ENCODE measurements at regions not wholly inside any gene's neighbourhood (a gene's known extent, or its start where the extent isn't known, plus 50 kb on each side); places are given as distances from the start of the nearest gene placed in this dataset.
A peak's percentile ranks its signal among the peaks of the same experiment; 100 is the strongest.
"Not testable (repeated sequence)": the region's sequence is repeated elsewhere in the genome, so short reads cannot be mapped to it uniquely, and the experiment has no call there.

DNA sequence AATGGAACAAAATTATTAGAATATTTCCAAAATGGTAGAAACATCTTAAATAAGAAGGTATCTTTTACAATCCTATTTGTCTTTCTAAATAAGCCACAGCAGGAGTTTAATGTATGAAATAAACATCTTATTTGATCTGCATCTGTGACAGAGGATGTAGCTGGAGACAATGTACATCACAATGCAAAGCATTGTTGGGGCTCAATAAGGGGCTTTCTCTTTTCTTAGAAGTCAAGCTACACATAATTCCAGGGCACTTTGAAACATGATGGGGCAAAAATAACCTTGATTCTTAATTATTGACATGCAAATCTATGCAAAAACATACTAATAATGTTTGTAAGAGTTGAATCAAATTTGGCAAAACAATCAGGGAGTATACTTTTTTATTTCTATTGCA is 255.1 kb downstream of the DSC3 start:
- H3K4me1 ChIP-seq (ENCODE audit: control insufficient read depth, insufficient read depth, low read length), result no peaks in the 10 kb centered on the region
- H3K27me3 ChIP-seq (ENCODE audit: control insufficient read depth, insufficient read depth, low read length, poor library complexity, severe bottlenecking), result no peaks in the 10 kb centered on the region
- H3K4me3 ChIP-seq (ENCODE audit: insufficient read depth, low read depth, low read length), result no peak overlapping the region
- H3K9me3 ChIP-seq (ENCODE audit: control insufficient read depth, low read length), result no peaks in the 10 kb centered on the region
- no peak overlapping the region for H3K27ac ChIP-seq (ENCODE audit: insufficient read depth, low read depth, low read length, poor library complexity, severe bottlenecking)
- no peaks in the 10 kb centered on the region for H3K36me3 ChIP-seq (ENCODE audit: control insufficient read depth, insufficient read depth, low read length)

DNA sequence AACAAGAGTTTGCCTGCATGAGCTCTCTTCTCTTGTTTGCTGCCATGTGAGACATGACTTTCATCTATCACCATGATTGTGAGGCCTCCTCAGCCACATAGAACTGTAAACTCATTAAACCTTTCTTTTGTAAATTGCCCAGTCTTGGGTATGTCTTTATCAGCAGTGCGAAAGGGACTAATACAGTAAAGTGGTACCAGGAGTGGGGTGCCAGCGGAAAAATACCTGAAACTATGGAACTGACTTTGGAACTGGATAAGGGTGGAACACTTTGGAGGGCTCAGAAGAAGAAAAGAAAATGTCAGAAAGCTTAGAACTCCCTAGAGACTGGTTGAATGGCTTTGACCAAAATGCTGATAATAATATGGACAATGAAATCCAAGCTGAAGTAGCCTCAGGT is 260.9 kb downstream of the DSC3 start:
- WGBS, 2 experiments, result 94 to 97% methylated on average over 2 of the region's 2 CpGs
- no peaks in the 10 kb centered on the region for H3K9me3 ChIP-seq (ENCODE audit: control insufficient read depth, low read length)
- H3K36me3 ChIP-seq (ENCODE audit: control insufficient read depth, insufficient read depth, low read length), result no peaks in the 10 kb centered on the region
- H3K4me1 ChIP-seq (ENCODE audit: control insufficient read depth, insufficient read depth, low read length), result no peaks in the 10 kb centered on the region
- H3K27ac ChIP-seq (ENCODE audit: insufficient read depth, low read depth, low read length, poor library complexity, severe bottlenecking), result no peak overlapping the region
- no peak overlapping the region for H3K4me3 ChIP-seq (ENCODE audit: insufficient read depth, low read depth, low read length)
- H3K27me3 ChIP-seq (ENCODE audit: control insufficient read depth, insufficient read depth, low read length, poor library complexity, severe bottlenecking), result no peaks in the 10 kb centered on the region

DNA sequence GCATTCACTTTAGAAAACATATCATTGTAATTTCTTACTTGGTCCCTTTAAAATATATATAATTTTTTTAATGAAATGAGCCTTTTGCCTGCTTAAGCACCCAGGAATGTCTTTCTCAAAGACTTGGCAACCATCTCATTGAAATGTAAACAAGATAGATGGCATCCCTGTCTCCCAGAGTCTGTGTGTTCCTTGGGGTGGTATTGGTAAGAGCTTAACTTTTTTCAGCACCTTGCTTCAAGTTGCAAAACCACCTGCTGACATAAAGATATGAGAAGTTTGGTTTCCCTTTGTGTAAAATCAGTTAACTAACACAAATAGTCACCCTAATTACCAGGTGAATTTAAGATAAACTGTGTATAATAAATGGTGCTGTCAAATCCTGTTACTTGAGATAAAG is 266.9 kb downstream of the DSC3 start:
- Histone ChIP-seq H3K36me3 (ENCODE audit: control insufficient read depth, insufficient read depth, low read length) (no peaks in the 10 kb centered on the region), H3K4me3 (ENCODE audit: insufficient read depth, low read depth, low read length) (no peak overlapping the region), H3K4me1 (ENCODE audit: control insufficient read depth, insufficient read depth, low read length) (no peaks in the 10 kb centered on the region), H3K27me3 (ENCODE audit: control insufficient read depth, insufficient read depth, low read length, poor library complexity, severe bottlenecking) (no peaks in the 10 kb centered on the region), H3K27ac (ENCODE audit: insufficient read depth, low read depth, low read length, poor library complexity, severe bottlenecking) (no peak overlapping the region), H3K9me3 (ENCODE audit: control insufficient read depth, low read length) (no peaks in the 10 kb centered on the region)

DNA sequence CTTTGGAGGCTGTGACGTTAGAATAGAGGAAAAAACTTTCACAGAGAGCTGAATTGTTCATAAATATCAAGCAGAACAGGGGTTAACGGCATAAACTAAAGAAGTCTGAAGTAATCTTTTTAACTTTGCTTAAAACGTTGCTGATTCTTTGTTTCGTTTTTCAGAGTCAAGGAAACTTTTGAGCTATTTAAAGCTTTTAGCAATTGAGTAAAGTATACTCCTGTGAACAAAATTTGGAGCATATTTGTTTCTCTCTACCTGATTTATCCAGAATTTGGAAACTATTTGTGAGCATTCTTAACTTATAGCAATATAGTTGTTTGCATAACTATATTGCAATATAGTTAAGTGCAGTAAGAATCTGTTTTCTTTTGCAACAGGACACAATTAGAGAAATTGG is 270.4 kb downstream of the DSC3 start:
- not testable (repeated sequence) for H3K9me3 ChIP-seq (ENCODE audit: control insufficient read depth, low read length); H3K4me3 ChIP-seq (ENCODE audit: insufficient read depth, low read depth, low read length); H3K4me1 ChIP-seq (ENCODE audit: control insufficient read depth, insufficient read depth, low read length); H3K27ac ChIP-seq (ENCODE audit: insufficient read depth, low read depth, low read length, poor library complexity, severe bottlenecking); H3K36me3 ChIP-seq (ENCODE audit: control insufficient read depth, insufficient read depth, low read length); H3K27me3 ChIP-seq (ENCODE audit: control insufficient read depth, insufficient read depth, low read length, poor library complexity, severe bottlenecking)
- WGBS, 2 experiments, result 88 to 94% methylated on average over 4 of the region's 4 CpGs

DNA sequence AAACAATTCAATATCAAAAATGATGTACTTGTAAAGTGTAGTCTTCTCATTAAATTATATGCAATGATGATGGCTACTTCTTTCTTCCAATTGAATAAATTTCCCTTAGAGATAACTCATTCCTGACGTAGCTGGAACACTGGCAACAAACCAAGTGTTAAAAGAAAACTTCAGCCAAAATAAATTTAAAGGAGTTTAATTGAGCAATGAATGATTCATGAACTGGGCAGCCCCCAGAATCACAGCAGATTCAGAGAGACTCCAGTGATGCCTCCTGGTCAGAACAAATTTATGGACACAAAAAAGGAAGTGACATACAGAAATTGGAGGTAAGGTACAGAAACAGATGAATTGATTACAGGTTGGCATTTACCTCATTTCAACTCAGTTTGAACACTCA is 276.5 kb downstream of the DSC3 start:
- Histone ChIP-seq H3K9me3 (ENCODE audit: control insufficient read depth, low read length) (no peaks in the 10 kb centered on the region), H3K27ac (ENCODE audit: insufficient read depth, low read depth, low read length, poor library complexity, severe bottlenecking) (no peak overlapping the region), H3K27me3 (ENCODE audit: control insufficient read depth, insufficient read depth, low read length, poor library complexity, severe bottlenecking) (peaks cover 4% of the 10 kb centered on the region), H3K4me3 (ENCODE audit: insufficient read depth, low read depth, low read length) (no peak overlapping the region), H3K36me3 (ENCODE audit: control insufficient read depth, insufficient read depth, low read length) (no peaks in the 10 kb centered on the region), H3K4me1 (ENCODE audit: control insufficient read depth, insufficient read depth, low read length) (peaks cover 10% of the 10 kb centered on the region)
- WGBS, 2 experiments, result 93% methylated on average over 1 of the region's 1 CpG; no CpG with 5 or more reads in 1 of the 2 experiments

DNA sequence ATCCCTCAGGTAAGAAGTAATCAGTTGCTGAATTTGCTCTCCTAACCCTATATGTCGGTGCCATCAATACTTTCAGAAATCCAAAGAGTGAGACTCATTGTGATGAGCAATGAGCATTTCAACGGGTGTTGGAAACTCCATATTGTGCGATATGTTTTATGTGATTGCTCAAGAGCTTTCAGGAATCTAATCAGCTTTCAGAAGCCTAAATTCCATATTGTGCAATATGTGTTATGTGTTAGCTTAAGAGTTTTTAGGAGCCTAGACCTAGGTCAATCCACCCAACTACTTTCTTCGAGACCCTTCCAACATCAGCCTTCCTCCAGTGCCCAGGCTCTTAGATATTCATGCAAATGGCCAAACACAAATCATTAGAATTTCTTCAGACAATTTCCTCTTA is 277.3 kb downstream of the DSC3 start:
- Histone ChIP-seq H3K4me3 (ENCODE audit: insufficient read depth, low read depth, low read length) (no peak overlapping the region), H3K27ac (ENCODE audit: insufficient read depth, low read depth, low read length, poor library complexity, severe bottlenecking) (no peak overlapping the region), H3K9me3 (ENCODE audit: control insufficient read depth, low read length) (no peaks in the 10 kb centered on the region), H3K4me1 (ENCODE audit: control insufficient read depth, insufficient read depth, low read length) (peaks cover 10% of the 10 kb centered on the region), H3K27me3 (ENCODE audit: control insufficient read depth, insufficient read depth, low read length, poor library complexity, severe bottlenecking) (peaks cover 4% of the 10 kb centered on the region), H3K36me3 (ENCODE audit: control insufficient read depth, insufficient read depth, low read length) (no peaks in the 10 kb centered on the region)
- 73 to 75% methylated on average over 4 of the region's 4 CpGs for WGBS, 2 experiments

DNA sequence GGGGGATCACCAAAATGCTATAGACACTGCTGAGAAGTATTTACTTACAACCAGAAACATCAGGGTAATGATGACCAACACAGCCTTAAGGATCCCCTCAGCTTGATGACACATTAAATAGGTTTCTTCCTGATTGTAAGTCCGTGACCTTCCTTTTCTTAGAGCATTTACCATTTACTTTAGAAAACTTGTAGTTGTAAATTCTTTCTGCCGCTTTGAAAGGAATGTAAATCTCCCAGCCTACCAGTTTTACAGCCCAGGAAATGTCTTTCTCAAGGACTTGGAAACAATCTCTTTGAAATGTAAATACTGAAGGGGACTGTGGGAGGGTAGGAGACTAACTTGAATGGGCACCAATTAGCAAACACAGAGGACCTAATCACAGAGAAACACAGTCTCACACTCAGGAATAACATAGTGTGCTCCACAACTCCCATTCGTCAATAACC is 278.6 kb downstream of the DSC3 start:
- 0 to 2% methylated on average over 2 of the region's 3 CpGs for WGBS, 2 experiments
- peaks cover 4% of the 10 kb centered on the region for H3K27me3 ChIP-seq (ENCODE audit: control insufficient read depth, insufficient read depth, low read length, poor library complexity, severe bottlenecking)
- peak overlapping the region; percentile 41 for H3K27ac ChIP-seq (ENCODE audit: insufficient read depth, low read depth, low read length, poor library complexity, severe bottlenecking)

DNA sequence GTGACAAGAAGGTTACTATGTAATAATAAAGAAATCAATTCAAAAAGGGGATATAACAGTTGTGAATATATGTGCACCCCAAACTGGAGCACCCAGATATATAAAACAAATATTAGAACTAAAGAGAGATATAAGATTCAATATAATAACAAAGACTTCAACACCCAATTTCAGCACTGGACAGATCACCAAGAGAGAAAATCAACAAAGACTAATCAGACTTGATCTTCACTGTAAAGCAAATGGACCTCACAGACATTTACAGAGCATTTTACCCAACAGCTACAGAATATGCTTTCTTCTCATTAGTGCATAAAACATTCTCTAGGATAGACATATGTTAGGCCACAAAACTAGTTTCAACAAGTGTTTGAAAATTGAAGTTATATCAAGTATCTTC is 287.7 kb downstream of the DSC3 start:
- no peaks in the 10 kb centered on the region for H3K9me3 ChIP-seq (ENCODE audit: control insufficient read depth, low read length)
- H3K4me3 ChIP-seq (ENCODE audit: insufficient read depth, low read depth, low read length), result no peak overlapping the region
- H3K27me3 ChIP-seq (ENCODE audit: control insufficient read depth, insufficient read depth, low read length, poor library complexity, severe bottlenecking), result no peaks in the 10 kb centered on the region
- no peaks in the 10 kb centered on the region for H3K4me1 ChIP-seq (ENCODE audit: control insufficient read depth, insufficient read depth, low read length)
- no peaks in the 10 kb centered on the region for H3K36me3 ChIP-seq (ENCODE audit: control insufficient read depth, insufficient read depth, low read length)
- no peak overlapping the region for H3K27ac ChIP-seq (ENCODE audit: insufficient read depth, low read depth, low read length, poor library complexity, severe bottlenecking)

More for the DNA sequence above, 278.6 kb downstream of the DSC3 start:
- Histone ChIP-seq H3K4me3 (ENCODE audit: insufficient read depth, low read depth, low read length) (no peak overlapping the region), H3K9me3 (ENCODE audit: control insufficient read depth, low read length) (no peaks in the 10 kb centered on the region), H3K36me3 (ENCODE audit: control insufficient read depth, insufficient read depth, low read length) (no peaks in the 10 kb centered on the region), H3K4me1 (ENCODE audit: control insufficient read depth, insufficient read depth, low read length) (peaks cover 10% of the 10 kb centered on the region)

DNA sequence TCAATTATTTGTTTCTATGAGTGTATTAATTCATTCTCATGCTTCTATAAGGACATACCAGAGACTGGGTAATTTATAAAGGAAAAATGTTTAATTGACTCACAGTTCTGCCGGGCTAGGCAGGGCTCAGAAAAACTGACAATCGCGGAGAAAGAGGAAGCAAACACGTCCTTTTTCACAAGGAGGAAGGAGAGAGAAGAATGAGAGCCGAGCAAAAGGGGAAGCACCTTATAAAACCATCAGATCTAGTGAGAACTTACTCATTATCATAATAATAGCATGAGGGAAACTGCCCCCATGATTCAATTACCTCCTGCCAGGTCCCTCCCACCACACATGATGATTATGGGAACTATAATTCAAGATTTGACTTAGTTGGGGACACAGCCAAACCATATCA is 294.0 kb downstream of the DSC3 start:
- Histone ChIP-seq H3K27ac (ENCODE audit: insufficient read depth, low read depth, low read length, poor library complexity, severe bottlenecking) (no peak overlapping the region), H3K9me3 (ENCODE audit: control insufficient read depth, low read length) (no peaks in the 10 kb centered on the region), H3K4me3 (ENCODE audit: insufficient read depth, low read depth, low read length) (no peak overlapping the region), H3K36me3 (ENCODE audit: control insufficient read depth, insufficient read depth, low read length) (no peaks in the 10 kb centered on the region), H3K27me3 (ENCODE audit: control insufficient read depth, insufficient read depth, low read length, poor library complexity, severe bottlenecking) (no peaks in the 10 kb centered on the region), H3K4me1 (ENCODE audit: control insufficient read depth, insufficient read depth, low read length) (no peaks in the 10 kb centered on the region)
- WGBS, 2 experiments, result 33 to 57% methylated on average over 4 of the region's 5 CpGs

DNA sequence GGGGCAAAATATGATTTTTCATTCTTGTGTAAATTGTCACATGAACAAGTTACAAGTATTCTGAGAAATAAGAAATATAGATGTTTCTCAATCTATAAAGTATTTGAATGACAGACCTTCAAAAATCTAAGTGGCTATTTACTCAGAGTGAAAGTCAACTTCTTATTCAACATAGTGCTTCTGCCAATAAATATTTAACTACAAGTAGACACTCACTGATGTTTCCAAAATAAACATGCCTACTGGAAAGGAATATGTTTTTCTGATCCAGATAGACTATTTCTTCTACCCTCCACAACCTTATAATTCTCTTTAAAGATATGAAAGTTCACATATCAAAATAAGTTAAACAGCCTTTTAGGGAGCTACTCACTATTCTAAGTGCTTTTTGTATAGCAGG is 296.3 kb downstream of the DSC3 start:
- no peak overlapping the region for H3K27ac ChIP-seq (ENCODE audit: insufficient read depth, low read depth, low read length, poor library complexity, severe bottlenecking)
- H3K36me3 ChIP-seq (ENCODE audit: control insufficient read depth, insufficient read depth, low read length), result no peaks in the 10 kb centered on the region
- no peaks in the 10 kb centered on the region for H3K27me3 ChIP-seq (ENCODE audit: control insufficient read depth, insufficient read depth, low read length, poor library complexity, severe bottlenecking)
- no peak overlapping the region for H3K4me3 ChIP-seq (ENCODE audit: insufficient read depth, low read depth, low read length)
- H3K4me1 ChIP-seq (ENCODE audit: control insufficient read depth, insufficient read depth, low read length), result no peaks in the 10 kb centered on the region
- H3K9me3 ChIP-seq (ENCODE audit: control insufficient read depth, low read length), result no peaks in the 10 kb centered on the region

DNA sequence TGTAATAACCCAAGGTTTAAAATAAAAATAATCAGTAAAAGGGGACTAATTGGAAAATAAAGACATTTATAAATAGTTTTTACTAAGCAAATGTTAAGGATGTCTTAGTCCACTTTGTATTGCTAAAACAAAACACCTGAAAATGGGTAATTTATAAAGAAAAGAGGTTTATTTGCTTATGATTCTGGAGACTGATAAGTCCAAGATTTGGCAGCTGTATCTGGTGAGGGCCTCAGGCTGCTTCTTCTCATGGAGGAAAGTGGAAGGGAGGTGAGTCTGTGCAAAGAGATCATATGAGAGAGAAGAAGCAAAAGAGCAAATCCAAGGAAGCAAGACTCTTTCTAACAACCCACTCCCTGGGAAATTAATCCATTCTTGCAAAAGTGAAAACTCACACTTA is 299.5 kb downstream of the DSC3 start:
- Histone ChIP-seq H3K36me3 (ENCODE audit: control insufficient read depth, insufficient read depth, low read length) (no peaks in the 10 kb centered on the region), H3K4me1 (ENCODE audit: control insufficient read depth, insufficient read depth, low read length) (no peaks in the 10 kb centered on the region), H3K9me3 (ENCODE audit: control insufficient read depth, low read length) (no peaks in the 10 kb centered on the region), H3K27me3 (ENCODE audit: control insufficient read depth, insufficient read depth, low read length, poor library complexity, severe bottlenecking) (no peaks in the 10 kb centered on the region), H3K27ac (ENCODE audit: insufficient read depth, low read depth, low read length, poor library complexity, severe bottlenecking) (no peak overlapping the region), H3K4me3 (ENCODE audit: insufficient read depth, low read depth, low read length) (no peak overlapping the region)
